Neural progenitor cell (in vitro differentiated cells): ENCODE measurements at regions not wholly inside any gene's neighbourhood (a gene's known extent, or its start where the extent isn't known, plus 50 kb on each side); places are given as distances from the start of the nearest gene placed in this dataset.

Source experiments
- DNase-seq: peaks from one replicate; pipeline ENCODE4 v3.0.0-alpha.2; 2016; ENCODE audit warnings: low spot score
- H2AFZ ChIP-seq: fragments of 200-600 bp; sonication (generic); replicated peaks from 2 replicates; pipeline ENCODE4 v1.6.1; 2016; ENCODE audit warnings: antibody characterized with exemption
- H3F3A ChIP-seq: fragments of 200-600 bp; sonication (generic); 2 replicates; pipeline ENCODE4 v1.6.1; 2016; ENCODE audit warnings: antibody characterized with exemption, low read depth
- H3K27ac ChIP-seq: fragments of 200-600 bp; sonication (generic); 2 replicates; pipeline ENCODE4 v1.5.1; 2016; ENCODE audit warnings: mild to moderate bottlenecking
- H3K27me3 ChIP-seq: fragments of 200-600 bp; sonication (generic); 2 replicates; pipeline ENCODE4 v1.6.1; 2016; ENCODE audit warnings: mild to moderate bottlenecking, moderate library complexity
- H3K36me3 ChIP-seq: fragments of 200-600 bp; sonication (generic); 2 replicates; pipeline ENCODE4 v1.5.1; 2016
- H3K4me1 ChIP-seq: fragments of 200-600 bp; sonication (generic); 2 replicates; pipeline ENCODE4 v1.6.1; 2016; ENCODE audit warnings: mixed run types
- H3K4me2 ChIP-seq: fragments of 200-600 bp; sonication (generic); 2 replicates; pipeline ENCODE4 v1.6.1; 2016
- H3K4me3 ChIP-seq: fragments of 200-600 bp; sonication (generic); 2 replicates; pipeline ENCODE4 v1.5.1; 2016
- H3K79me2 ChIP-seq: fragments of 200-600 bp; sonication (generic); 2 replicates; pipeline ENCODE4 v1.6.1; 2016; ENCODE audit warnings: low read depth
- H3K9ac ChIP-seq: fragments of 200-600 bp; sonication (generic); 2 replicates; pipeline ENCODE4 v1.6.1; 2016
- H3K9me3 ChIP-seq: fragments of 200-600 bp; sonication (generic); 2 replicates; pipeline ENCODE4 v1.5.1; 2016; ENCODE audit warnings: low read depth
- H4K20me1 ChIP-seq: fragments of 200-600 bp; sonication (generic); 2 replicates; pipeline ENCODE4 v1.6.1; 2016; ENCODE audit warnings: low read depth
- H3K27ac Mint-ChIP-seq: 3 replicates; pipeline ENCODE4 v1.8.0; 2021; ENCODE audit warnings: mixed read lengths
- H3K27me3 Mint-ChIP-seq: 2 replicates; pipeline ENCODE4 v1.8.0; 2022; ENCODE audit warnings: low read depth, mild to moderate bottlenecking, inconsistent platforms, moderate library complexity, mixed read lengths; ENCODE audit not compliant: insufficient read depth
- H3K36me3 Mint-ChIP-seq: 3 replicates; pipeline ENCODE4 v1.8.0; 2021; ENCODE audit warnings: mixed read lengths
- H3K4me1 Mint-ChIP-seq: 3 replicates; pipeline ENCODE4 v1.8.0; 2021; ENCODE audit warnings: mixed read lengths
- H3K4me3 Mint-ChIP-seq: 3 replicates; pipeline ENCODE4 v1.8.0; 2021; ENCODE audit warnings: mild to moderate bottlenecking, moderate library complexity, mixed read lengths
- H3K9me3 Mint-ChIP-seq: 3 replicates; pipeline ENCODE4 v1.8.0; 2020; ENCODE audit warnings: mixed read lengths
- CTCF ChIP-seq: fragments of 200-600 bp; sonication (generic); IDR thresholded peaks from 2 replicates; pipeline ENCODE4 v1.5.1; 2017; ENCODE audit warnings: antibody characterized with exemption, mild to moderate bottlenecking
- EZH2 ChIP-seq: fragments of 200-600 bp; sonication (generic); IDR thresholded peaks from 2 replicates; pipeline ENCODE4 v1.6.1; 2017; ENCODE audit warnings: antibody characterized with exemption, mild to moderate bottlenecking, moderate library complexity
- EZH2phosphoT487 ChIP-seq: fragments of 200-600 bp; sonication (generic); IDR thresholded peaks from 2 replicates; pipeline ENCODE4 v1.6.1; 2017; ENCODE audit warnings: antibody characterized with exemption

- H3K4me2 ChIP-seq: no peak overlapping the region
- H3K27me3 ChIP-seq: no peaks in the 10 kb centered on the region
- no peak overlapping the region for H3K27ac ChIP-seq
- H3K9me3 ChIP-seq: no peaks in the 10 kb centered on the region
- H3K9me3 Mint-ChIP-seq: peaks cover 2% of the 10 kb centered on the region
- H3K4me3 Mint-ChIP-seq: no peak overlapping the region
- no peak overlapping the region for H3K9ac ChIP-seq
- no peaks in the 10 kb centered on the region for H3K79me2 ChIP-seq
- no peak overlapping the region for H3K4me3 ChIP-seq
- H3K4me1 Mint-ChIP-seq: no peaks in the 10 kb centered on the region
- no peaks in the 10 kb centered on the region for H3F3A ChIP-seq
- no peaks in the 10 kb centered on the region for H3K36me3 Mint-ChIP-seq
- H3K36me3 ChIP-seq: no peaks in the 10 kb centered on the region
- no peaks in the 10 kb centered on the region for H3K27me3 Mint-ChIP-seq
- no peaks in the 10 kb centered on the region for H3K4me1 ChIP-seq
- H3K27ac Mint-ChIP-seq: no peak overlapping the region
- no peak for DNase-seq
- TF ChIP-seq CTCF (no peak), EZH2 (no peak), EZH2phosphoT487 (no peak)
- no peak overlapping the region for H2AFZ ChIP-seq
- H4K20me1 ChIP-seq: no peaks in the 10 kb centered on the region
Measured at GRCh38 chr5:101404531-101404930, 501.4 kb upstream of the ST8SIA4 start.

DNA sequence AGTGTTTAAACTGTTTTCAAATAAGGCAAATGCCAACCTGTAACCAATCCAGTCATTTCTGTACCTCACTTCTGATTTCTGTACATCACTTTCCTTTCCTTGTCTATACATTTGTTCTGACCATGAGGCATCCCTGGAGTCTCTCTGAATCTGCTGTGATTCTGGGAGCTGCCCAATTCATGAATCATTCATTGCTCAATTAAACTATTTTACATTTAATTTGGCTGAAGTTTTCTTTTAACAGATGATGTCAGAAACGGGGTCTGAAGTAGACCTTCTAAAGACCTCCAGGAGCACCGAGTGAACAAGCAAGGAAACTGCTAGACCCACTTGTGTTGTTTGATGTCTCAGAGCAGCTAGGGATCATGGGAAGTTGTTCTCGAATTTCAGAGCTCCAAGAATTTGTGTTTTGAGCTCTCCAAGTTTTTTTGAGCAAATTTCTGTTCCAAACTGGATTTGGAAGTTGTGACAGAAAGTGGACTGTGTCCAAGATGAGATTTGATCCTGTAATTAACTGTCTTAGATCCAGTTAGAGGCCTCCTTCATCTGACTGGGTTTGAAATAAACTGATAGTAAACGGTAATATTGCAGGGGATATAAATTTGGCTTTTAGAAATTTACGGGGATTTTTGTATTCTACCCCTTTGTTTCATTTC is 490.8 kb upstream of the ST8SIA4 start:
- Mint-ChIP-seq H3K27me3 (no peaks in the 10 kb centered on the region), H3K36me3 (no peaks in the 10 kb centered on the region), H3K4me1 (peaks cover 3% of the 10 kb centered on the region), H3K4me3 (no peak overlapping the region), H3K9me3 (peaks cover 11% of the 10 kb centered on the region), H3K27ac (no peak overlapping the region)
- Histone ChIP-seq H3K4me3 (no peak overlapping the region), H3K79me2 (no peaks in the 10 kb centered on the region), H3K27me3 (no peaks in the 10 kb centered on the region), H3K9me3 (peaks cover 3% of the 10 kb centered on the region), H3K4me1 (no peaks in the 10 kb centered on the region), H2AFZ (no peak overlapping the region), H3K4me2 (no peak overlapping the region), H3F3A (no peaks in the 10 kb centered on the region), H3K36me3 (peaks cover 5% of the 10 kb centered on the region), H4K20me1 (no peaks in the 10 kb centered on the region), H3K27ac (no peak overlapping the region), H3K9ac (no peak overlapping the region)
- TF ChIP-seq CTCF (no peak), EZH2 (no peak), EZH2phosphoT487 (no peak)
- no peak for DNase-seq

DNA sequence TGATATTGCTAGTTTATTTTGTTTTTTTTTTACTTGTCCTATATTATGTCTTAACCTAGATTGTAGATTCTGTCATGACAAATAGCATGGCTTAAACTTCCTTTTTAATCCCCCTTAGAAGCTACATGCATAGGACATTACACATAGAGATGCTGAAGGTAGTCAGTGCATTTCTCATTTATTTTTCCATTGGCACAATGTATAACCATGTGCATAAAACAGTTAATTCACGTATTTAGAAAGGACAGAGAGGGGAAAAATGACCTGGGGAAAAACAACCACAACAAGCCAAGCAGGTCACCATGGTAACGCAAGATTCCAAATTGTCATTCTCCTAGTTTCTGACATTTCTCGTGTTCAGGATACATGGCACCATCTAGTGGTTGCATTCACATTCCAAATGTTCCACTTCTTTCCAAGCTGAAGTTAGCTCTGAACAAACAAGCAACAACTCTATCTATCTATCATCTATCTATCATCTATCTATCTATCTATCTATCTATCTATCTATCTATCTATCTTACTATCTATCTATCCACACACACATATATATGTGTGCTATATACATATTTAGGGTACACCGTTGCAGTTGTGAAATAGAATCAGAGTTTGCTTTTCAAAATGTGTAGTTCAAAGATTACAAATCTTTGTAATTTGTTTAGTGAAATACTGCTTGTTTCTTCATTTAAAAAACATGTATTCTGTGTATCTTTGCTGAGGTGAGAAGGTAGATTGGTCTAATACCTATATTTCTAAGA is 487.2 kb upstream of the ST8SIA4 start:
- no peaks in the 10 kb centered on the region for H3K36me3 Mint-ChIP-seq
- no peak overlapping the region for H3K4me3 Mint-ChIP-seq
- H3K4me3 ChIP-seq: no peak overlapping the region

More for the DNA sequence above, 487.2 kb upstream of the ST8SIA4 start:
- H3K4me2 ChIP-seq: no peak overlapping the region
- no peaks in the 10 kb centered on the region for H3K4me1 ChIP-seq
- H3K27me3 ChIP-seq: no peaks in the 10 kb centered on the region
- DNase-seq: peak; percentile 82
- Mint-ChIP-seq H3K27me3 (no peaks in the 10 kb centered on the region), H3K27ac (no peak overlapping the region), H3K4me1 (peaks cover 3% of the 10 kb centered on the region), H3K9me3 (no peaks in the 10 kb centered on the region)
- no peaks in the 10 kb centered on the region for H3F3A ChIP-seq
- no peaks in the 10 kb centered on the region for H3K9me3 ChIP-seq
- no peak overlapping the region for H3K27ac ChIP-seq
- no peaks in the 10 kb centered on the region for H4K20me1 ChIP-seq
- H3K79me2 ChIP-seq: no peaks in the 10 kb centered on the region
- no peaks in the 10 kb centered on the region for H3K36me3 ChIP-seq
- no peak overlapping the region for H3K9ac ChIP-seq
- no peak for TF ChIP-seq EZH2
- no peak for TF ChIP-seq EZH2phosphoT487
- peak; percentile 76 for TF ChIP-seq CTCF
- H2AFZ ChIP-seq: no peak overlapping the region
